DLD1 (cell line): ENCODE measurements at regions not wholly inside any gene's neighbourhood (a gene's known extent, or its start where the extent isn't known, plus 50 kb on each side); places are given as distances from the start of the nearest gene placed in this dataset.

Source experiments
- in situ Hi-C: cut with HindIII; loops from 2 replicates; pipeline ENCODE4 v1.10.0; 2017; ENCODE audit warnings: low sequenced_read_pairs

DNA sequence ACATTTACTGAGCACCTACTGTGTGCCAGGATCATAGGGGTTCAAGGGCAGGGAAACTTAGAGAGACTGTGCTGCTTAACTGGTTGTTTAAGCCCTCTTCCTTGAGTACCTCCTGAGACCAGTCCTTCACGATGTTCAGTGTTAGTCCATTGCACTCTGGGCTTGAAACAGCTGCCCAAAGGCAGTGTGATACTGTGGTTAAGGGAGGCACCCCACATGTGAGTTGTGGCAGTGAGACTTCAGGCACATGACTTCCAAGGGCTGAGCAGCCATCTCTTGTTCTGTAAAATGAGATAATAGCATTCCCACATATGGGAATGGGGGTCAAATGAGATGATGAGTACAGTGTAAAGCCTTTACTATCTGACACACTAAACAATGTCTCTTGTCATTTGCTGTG, 75.1 kb downstream of the LINGO1 start:
- in situ Hi-C loops = no loop called here

- in situ Hi-C loops = no loop called here
Measured at GRCh38 chr15:77557144-77557543, 75.6 kb downstream of the LINGO1 start.

DNA sequence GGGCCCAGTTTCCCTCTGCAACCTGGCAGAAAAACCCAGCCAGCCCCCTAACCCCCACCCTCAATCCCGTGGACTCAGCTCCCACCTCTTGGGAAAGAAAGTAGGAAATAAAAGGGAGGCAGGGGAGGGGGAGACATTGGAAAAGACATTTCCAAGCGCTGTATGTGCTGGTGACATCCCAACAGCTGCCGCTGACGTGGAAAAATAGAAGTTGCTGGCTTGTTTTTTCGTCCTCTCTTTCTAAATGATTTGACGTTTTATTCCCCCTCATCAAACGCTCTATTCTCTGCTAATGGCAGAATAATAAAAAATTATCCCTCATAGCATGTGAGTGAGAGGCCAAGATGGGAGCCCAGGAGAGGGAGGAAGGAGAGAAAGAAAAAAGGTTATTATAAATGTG, 76.1 kb downstream of the LINGO1 start:
- in situ Hi-C loops = no loop called here

DNA sequence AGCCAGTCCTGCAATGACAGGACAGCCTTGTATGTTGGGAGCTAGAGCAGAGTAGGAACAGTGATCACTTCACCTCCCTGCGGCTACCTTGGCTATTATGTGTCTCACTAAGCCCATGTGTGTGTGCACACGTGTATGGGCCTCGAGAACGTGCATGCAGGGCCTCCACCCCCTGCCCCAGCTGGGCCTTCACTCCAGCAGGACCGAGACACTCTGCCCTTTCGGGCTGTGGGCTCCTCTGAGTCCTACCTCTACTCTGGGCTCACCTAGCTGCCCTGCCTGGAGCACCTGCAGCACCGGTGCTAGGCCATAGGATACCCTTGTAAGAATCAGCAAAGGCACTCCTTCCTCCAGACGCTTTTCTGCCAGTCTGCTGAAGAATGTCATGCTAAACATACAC, 77.5 kb downstream of the LINGO1 start:
- in situ Hi-C loops = no loop called here

DNA sequence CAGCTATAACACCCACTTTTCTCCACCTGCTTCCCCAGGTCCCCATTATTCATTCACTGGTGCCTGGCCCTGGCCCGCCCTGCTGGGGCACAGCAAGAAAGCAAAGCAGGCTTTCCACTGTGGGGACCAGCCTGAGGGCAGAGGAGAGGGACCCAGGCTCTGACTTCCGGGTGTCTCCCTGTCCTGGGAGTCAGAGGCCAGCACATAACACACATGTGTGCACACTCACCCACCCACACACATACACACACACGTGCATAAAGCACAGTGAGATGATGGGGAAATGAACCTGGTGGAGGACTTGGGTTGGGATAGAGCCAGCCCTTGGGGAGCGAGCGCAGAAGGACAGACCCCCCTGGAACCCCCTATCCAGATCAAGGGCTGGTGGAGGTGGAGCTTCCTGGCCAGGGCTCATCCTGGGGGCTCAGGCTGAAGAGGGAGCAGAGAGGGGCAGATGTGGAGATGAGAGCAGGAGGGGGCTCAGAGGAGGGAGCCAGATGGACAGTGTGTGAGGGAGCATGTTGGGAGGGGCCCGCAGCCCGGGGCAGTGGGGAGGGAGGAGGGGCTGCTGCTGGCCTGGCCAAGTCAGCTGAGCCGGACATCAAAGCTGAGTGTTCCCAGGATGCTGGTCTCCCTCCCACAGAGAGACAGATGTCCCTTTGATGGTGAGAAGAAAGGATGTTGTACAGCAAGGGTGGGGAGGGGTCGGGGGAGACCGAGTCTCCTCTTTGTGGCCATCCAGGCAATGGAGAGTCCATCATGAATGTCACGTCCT, 78.2 kb downstream of the LINGO1 start:
- in situ Hi-C loops = no loop called here

- in situ Hi-C loops = no loop called here
Measured at GRCh38 chr15:77553695-77554094, 79.0 kb downstream of the LINGO1 start.

DNA sequence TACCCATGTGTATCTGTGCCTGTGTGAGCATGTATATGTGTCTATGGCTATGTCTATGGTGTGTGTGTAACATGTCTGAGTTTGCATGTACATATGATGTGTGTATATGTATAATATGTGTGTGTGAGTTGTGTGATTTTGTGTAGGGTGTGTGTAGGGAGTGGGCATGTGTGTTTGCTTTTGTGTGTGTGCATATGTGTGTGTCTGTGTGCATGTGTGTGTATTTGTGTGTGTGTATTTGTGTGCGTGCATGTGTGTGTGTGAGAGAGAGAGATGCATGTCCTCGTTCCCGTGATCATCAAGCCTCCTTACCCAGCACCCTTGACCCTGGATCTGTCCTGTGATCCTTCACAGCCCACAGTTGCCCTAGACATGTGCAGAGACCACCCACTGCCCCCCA, 79.5 kb downstream of the LINGO1 start:
- in situ Hi-C loops = no loop called here

DNA sequence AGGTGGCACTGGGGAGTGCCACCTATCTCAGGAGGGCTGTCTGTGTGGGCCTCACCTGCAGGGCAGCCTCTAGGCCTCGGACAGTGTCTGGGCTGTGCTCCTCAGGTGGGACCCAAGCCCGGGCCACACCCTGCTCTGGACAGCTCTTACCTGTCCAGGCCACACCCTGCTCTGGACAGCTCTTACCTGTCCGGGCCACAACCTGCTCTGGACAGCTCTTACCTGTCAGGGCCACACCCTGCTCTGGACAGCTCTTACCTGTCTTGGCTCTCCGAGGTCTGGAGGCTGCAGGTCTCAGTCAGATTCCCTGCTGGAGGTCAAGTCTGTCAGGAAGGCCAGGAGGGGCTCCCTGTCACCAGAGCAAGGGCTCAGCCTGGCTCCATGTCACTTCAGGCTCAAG, 80.6 kb downstream of the LINGO1 start:
- in situ Hi-C loops = no loop called here

DNA sequence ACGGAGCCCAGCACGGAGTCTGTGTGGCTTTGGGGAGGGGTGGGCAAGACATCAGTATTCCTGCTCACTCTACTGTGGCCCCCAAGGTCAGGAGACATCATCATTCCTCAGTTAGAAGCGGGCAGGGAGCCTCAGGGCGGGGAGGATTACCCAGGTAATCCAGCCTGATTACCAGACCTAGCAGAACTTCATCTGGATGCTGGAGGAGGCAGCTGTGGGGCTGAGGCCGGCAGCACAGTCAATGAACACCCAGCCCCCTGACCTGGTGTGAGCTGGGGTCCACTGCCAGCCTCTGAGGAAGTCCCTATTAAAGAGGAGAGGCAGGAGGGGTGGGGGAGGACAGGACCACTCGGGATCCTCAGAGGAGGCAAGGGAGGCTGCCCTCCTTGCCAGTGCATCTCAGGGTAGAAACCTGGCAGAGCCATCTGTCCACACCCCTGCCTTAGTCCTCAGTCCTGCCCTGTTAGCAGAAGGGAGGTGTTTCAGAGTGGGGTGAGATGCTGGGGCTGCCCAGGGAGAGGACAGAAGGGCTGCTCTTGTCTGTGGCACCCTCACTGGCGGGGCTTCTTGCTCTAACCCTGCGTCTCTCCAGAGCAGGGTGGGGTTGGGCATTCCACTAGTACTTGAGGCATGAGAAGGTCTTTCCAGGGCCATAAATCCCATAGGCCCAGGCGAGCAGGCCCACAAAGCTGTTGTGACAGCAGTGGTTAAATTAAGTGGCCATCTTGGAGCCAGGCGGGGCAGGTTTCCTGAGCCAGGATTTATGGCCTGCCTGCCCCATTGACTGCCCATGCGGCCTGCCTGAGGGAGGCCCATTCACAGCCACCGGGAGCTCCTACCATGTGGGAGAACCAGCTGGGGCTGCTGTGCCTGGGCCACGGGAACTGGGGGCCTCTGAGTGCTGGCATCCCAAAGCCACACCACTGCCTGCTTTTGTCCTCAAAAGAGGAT, 82.1 kb downstream of the LINGO1 start:
- in situ Hi-C loops = no loop called here

- in situ Hi-C loops = loop anchor here (25.0 kb wide), 1 partner anchor 437 kb away; no protein-coding TSS in a partner anchor
Measured at GRCh38 chr15:77549576-77550288, 83.0 kb downstream of the LINGO1 start.

DNA sequence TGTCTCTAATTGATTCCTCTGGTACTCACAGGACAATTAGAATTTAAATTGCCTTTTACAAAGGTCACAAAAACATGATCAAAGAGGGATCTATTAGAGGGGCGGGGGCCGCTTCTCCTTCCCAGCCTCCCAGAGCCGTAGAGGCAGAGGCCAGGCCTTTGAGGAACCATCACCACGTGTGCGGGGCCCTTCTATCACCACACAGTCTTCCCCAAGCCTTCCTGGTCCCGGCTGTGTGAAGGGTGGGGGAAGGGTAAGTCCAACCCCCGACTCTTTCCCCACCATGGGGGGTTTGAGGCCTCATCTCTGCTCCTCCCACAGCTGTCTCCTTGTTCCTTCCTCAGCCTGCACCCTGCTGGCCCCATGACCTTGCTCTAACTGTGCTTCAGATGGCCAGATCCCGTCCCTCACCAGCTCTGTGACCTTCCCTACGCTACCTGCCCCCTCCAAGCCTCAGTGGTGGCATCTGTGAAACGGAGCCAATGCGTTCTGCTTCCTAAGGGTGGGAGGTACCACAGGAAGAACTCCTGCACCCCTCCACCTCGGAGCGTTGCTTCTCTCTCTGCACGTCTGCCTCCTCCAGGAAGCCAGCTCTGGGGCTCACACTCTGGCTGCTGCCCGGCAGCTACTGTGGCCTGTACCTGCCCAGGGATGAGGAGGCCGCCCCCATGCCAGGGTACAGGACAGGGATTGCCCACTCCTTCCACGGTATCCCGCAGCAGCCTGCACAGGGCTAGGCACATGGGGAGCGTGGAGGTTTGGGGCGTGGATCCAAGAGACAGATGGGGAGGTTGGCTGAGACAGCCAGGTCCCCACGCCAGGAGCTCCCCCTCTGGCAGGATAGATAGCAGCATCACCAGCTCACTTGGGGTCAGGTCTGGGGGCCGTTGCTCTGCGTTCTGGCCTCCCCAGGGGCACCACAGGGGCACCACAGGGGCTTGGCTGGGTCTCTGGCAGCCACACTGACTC, 83.8 kb downstream of the LINGO1 start:
- in situ Hi-C loops = loop anchor here (25.0 kb wide), 1 partner anchor 437 kb away; no protein-coding TSS in a partner anchor

DNA sequence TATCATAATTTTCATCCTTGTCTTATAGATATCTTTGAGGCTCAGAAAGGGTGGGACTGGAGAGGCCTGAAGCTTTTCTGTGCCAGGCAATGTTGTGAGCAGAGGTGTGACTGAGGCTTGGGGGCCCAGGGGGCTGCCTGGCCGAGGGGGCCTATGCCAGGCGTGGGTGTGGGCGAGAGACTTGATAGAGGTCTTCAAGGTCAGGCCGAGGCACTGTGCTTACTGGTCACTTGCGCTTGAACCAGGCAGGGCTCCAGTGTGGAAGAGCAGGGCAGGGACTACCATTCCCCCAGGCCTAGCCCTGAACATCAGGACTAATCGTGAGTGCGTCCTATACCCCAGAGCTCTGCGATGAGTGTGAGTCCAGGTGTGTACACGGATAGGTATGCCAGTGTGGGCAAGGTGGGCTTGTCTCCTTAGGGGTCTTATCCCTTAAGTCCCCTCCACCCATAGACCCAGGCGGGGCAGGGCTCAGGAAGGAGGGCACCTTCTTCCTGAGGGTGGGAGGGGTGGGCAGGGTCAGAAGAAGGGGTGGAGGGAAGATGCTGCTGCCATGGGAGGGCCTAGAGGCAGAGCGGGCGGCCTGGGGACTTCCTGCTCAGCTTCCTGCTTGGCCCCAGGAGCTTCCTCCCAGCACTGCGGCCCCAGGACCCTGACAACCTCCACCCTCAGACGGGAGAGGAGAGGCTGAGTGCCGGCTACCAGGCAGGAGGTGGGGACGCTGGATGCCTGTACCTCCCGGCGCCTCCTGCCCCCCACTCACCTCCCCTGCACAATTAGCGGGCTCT, 84.7 kb downstream of the LINGO1 start:
- in situ Hi-C loops = loop anchor here (25.0 kb wide), 1 partner anchor 436 kb away; no protein-coding TSS in a partner anchor

DNA sequence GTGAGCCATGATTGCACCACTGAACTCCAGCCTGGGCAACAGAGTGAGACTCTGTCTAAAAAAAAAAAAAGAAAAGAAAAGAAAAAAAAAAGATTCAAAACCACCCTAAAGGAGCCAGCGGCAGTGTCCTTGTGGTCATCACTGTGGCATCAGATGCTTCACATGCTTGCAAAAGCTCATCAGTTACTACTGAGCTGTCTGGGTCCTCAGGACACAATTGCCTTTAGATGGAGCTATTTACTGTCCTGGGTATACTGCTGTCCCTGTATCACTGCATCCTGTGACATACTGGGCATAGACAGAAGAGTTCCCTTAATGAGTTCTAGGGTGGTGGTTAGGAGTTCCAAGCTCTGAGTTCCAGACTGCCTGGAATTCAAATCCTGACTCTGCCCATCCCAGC, 85.8 kb downstream of the LINGO1 start:
- in situ Hi-C loops = loop anchor here (25.0 kb wide), 1 partner anchor 435 kb away; no protein-coding TSS in a partner anchor

- in situ Hi-C loops = loop anchor here (25.0 kb wide), 1 partner anchor 434 kb away; no protein-coding TSS in a partner anchor
Measured at GRCh38 chr15:77546050-77546501, 86.6 kb downstream of the LINGO1 start.

- in situ Hi-C loops = loop anchor here (25.0 kb wide), 1 partner anchor 433 kb away; no protein-coding TSS in a partner anchor
Measured at GRCh38 chr15:77545058-77545457, 87.7 kb downstream of the LINGO1 start.

GRCh38 chr15:77544162-77544561, 88.5 kb downstream of the LINGO1 start:
- in situ Hi-C loops = loop anchor here (25.0 kb wide), 1 partner anchor 432 kb away; no protein-coding TSS in a partner anchor

- in situ Hi-C loops = loop anchor here (25.0 kb wide), 1 partner anchor 431 kb away; no protein-coding TSS in a partner anchor
Measured at GRCh38 chr15:77543159-77543882, 89.4 kb downstream of the LINGO1 start.

DNA sequence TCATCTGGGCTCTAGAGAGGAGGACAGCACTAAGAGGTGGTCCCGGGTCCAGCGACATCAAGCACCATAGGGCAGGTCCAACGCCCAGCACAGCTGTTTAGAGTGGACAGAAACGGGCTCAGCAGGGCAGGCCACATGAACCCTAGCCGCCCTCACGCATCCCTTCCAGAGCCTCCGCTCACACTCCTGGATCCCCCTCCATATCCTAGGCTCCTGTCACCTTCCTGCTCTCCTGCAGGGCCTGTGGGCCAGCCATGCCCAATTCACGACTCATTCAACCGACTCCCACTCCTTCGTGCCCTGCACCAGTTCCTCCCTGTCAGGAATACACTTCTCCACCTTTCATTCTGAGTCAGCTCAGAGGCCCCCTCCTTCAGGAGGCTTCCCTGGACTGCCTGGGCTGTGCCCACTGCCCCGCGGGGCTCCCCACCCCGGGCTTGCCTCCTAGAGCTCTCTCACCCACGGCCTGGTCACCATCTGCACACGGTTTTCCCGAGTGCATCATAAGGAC, 90.2 kb downstream of the LINGO1 start:
- in situ Hi-C loops = loop anchor here (25.0 kb wide), 1 partner anchor 430 kb away; no protein-coding TSS in a partner anchor
